ENCODE measurements at regions not wholly inside any gene's neighbourhood (a gene's known extent, or its start where the extent isn't known, plus 50 kb on each side); places are given as distances from the start of the nearest gene placed in this dataset.

DNA sequence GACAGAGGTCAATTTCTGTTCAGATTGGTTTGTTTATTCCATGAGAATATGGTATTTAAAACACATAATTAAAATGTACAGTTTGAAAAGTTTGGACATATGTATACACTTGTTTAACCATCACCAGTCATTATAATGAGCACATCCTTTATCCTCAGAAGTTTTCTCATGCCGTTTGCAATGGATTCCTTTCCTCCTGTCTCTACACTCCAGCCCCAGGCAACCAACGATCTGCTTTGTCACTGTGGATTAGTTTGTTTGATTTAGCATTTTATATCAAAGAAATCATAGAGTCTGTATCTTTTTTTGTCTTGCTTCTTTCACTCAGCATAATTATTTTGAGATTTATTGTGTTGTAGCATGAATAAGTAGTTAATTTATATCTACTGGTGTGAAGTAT lies 243.0 kb upstream of the TRAM1L1 start:
- TF ChIP-seq EP300 (IDR thresholded peaks at IDR 0.05) (no peak), POLR2A (IDR thresholded peaks at IDR 0.05) (no peak), POLR2AphosphoS5 (IDR thresholded peaks at IDR 0.05) (no peak)
- TF ChIP-seq, protein P1, sequence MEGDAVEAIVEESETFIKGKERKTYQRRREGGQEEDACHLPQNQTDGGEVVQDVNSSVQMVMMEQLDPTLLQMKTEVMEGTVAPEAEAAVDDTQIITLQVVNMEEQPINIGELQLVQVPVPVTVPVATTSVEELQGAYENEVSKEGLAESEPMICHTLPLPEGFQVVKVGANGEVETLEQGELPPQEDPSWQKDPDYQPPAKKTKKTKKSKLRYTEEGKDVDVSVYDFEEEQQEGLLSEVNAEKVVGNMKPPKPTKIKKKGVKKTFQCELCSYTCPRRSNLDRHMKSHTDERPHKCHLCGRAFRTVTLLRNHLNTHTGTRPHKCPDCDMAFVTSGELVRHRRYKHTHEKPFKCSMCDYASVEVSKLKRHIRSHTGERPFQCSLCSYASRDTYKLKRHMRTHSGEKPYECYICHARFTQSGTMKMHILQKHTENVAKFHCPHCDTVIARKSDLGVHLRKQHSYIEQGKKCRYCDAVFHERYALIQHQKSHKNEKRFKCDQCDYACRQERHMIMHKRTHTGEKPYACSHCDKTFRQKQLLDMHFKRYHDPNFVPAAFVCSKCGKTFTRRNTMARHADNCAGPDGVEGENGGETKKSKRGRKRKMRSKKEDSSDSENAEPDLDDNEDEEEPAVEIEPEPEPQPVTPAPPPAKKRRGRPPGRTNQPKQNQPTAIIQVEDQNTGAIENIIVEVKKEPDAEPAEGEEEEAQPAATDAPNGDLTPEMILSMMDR (IDR thresholded peaks at IDR 0.05), result no peak
